ENCODE measurements at regions not wholly inside any gene's neighbourhood (a gene's known extent, or its start where the extent isn't known, plus 50 kb on each side); places are given as distances from the start of the nearest gene placed in this dataset.
"Not testable (repeated sequence)": the region's sequence is repeated elsewhere in the genome, so short reads cannot be mapped to it uniquely, and the experiment has no call there.

GRCh38 chr17:83007504-83008185 lies 71.8 kb upstream of the METRNL start:
- no peak for TF ChIP-seq CTCF (IDR thresholded peaks at IDR 0.05; ENCODE audit: extremely low read depth, missing control alignments)
- DNase-seq (ENCODE audit: low spot score): no peak

GRCh38 chr17:83008186-83008510 lies 71.3 kb upstream of the METRNL start:
- DNase-seq (ENCODE audit: low spot score): no peak
- no peak for TF ChIP-seq CTCF (IDR thresholded peaks at IDR 0.05; ENCODE audit: extremely low read depth, missing control alignments)

GRCh38 chr17:83008526-83008925 lies 70.9 kb upstream of the METRNL start:
- no peak for TF ChIP-seq CTCF (IDR thresholded peaks at IDR 0.05; ENCODE audit: extremely low read depth, missing control alignments)
- DNase-seq (ENCODE audit: low spot score): no peak

DNA sequence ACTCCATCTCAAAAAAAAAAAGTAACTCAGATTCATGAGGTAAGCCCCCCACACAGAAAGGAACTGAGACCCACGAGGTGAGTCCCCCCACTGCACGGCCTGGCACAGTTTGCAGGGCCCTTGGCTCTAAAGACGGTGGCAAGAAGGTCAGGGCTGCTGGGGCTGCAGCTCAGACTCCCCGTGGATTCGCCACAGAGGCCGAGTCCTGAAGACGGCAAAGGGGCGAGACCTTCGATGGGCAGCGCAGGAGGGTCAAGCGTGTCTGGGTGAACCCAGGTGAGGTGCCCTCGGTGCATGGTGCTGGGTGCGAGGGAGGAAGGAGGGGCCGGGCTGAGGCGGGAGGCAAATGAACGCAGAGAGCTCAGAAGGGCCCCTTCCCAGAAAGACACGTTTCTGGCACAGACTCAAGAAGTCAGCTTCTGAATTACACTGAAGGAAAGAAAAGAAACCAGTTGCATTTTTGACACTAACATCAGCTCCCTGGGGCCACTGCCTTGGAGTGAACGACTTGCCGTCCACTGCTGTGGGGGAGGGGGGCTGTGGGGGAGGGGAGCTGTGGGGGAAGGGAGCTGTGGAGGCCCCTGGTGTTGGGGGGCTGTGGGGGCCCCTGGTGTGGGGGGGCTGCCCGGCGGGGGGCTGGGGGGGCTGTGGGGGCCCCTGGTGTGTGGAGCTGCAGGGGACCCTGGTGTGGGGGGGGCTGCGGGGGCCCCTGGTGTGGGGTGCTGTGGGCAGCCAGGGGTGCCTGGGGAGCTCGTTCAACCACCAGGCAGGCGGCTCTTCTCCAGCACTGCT lies 69.8 kb upstream of the METRNL start:
- TF ChIP-seq CTCF (IDR thresholded peaks at IDR 0.05; ENCODE audit: extremely low read depth, missing control alignments): no peak
- DNase-seq (ENCODE audit: low spot score): no peak

GRCh38 chr17:83010206-83011200 lies 68.9 kb upstream of the METRNL start:
- no peak for DNase-seq (ENCODE audit: low spot score)
- TF ChIP-seq CTCF (IDR thresholded peaks at IDR 0.05; ENCODE audit: extremely low read depth, missing control alignments): no peak

- not testable (repeated sequence) for DNase-seq (ENCODE audit: low spot score)
Measured at GRCh38 chr17:83011676-83012075, 67.7 kb upstream of the METRNL start.

GRCh38 chr17:83012200-83012785 lies 67.1 kb upstream of the METRNL start:
- TF ChIP-seq CTCF (IDR thresholded peaks at IDR 0.05; ENCODE audit: extremely low read depth, missing control alignments): no peak
- no peak for DNase-seq (ENCODE audit: low spot score)

Data from GM20000 (cell line).